Loucy (cell line): ENCODE measurements at regions not wholly inside any gene's neighbourhood (a gene's known extent, or its start where the extent isn't known, plus 50 kb on each side); places are given as distances from the start of the nearest gene placed in this dataset.

Source experiments
- H2AFZ ChIP-seq: fragments of 200-600 bp; sonication (generic); 2 replicates; pipeline ENCODE4 v1.6.0; 2016; ENCODE audit warnings: antibody characterized with exemption, mild to moderate bottlenecking, low read length, moderate library complexity
- H3F3A ChIP-seq: fragments of 200-600 bp; 2 replicates; pipeline ENCODE4 v1.6.0; 2016; ENCODE audit warnings: antibody characterized with exemption, low read depth, mild to moderate bottlenecking
- H3K27me3 ChIP-seq: fragments of 200-600 bp; sonication (generic); 2 replicates; pipeline ENCODE4 v1.6.1; 2014; ENCODE audit warnings: low read length, mild to moderate bottlenecking; ENCODE audit not compliant: insufficient read depth, poor library complexity, severe bottlenecking
- H3K36me3 ChIP-seq: fragments of 200-600 bp; sonication (generic); 2 replicates; pipeline ENCODE4 v1.6.1; 2016; ENCODE audit warnings: low read length; ENCODE audit not compliant: insufficient read depth
- H3K4me1 ChIP-seq: fragments of 200-600 bp; sonication (generic); 2 replicates; pipeline ENCODE4 v1.5.1; 2014; ENCODE audit warnings: low read length, mild to moderate bottlenecking; ENCODE audit not compliant: insufficient read depth, poor library complexity, severe bottlenecking
- H3K4me2 ChIP-seq: fragments of 200-600 bp; sonication (generic); 2 replicates; pipeline ENCODE4 v1.6.0; 2014; ENCODE audit warnings: antibody characterized with exemption, low read length, low read depth, mild to moderate bottlenecking; ENCODE audit not compliant: poor library complexity, severe bottlenecking
- H3K4me3 ChIP-seq: fragments of 200-600 bp; sonication (generic); 2 replicates; pipeline ENCODE4 v1.5.1; 2014; ENCODE audit warnings: low read length, mild to moderate bottlenecking, mixed read lengths; ENCODE audit not compliant: poor library complexity, severe bottlenecking
- H3K79me2 ChIP-seq: fragments of 200-600 bp; sonication (generic); 2 replicates; pipeline ENCODE4 v1.6.1; 2014; ENCODE audit warnings: low read length; ENCODE audit not compliant: insufficient read depth
- H3K9ac ChIP-seq: fragments of 200-600 bp; sonication (generic); 2 replicates; pipeline ENCODE4 v1.6.0; 2014; ENCODE audit warnings: mild to moderate bottlenecking, low read depth, low read length, moderate library complexity; ENCODE audit not compliant: poor library complexity, severe bottlenecking
- H3K9me2 ChIP-seq: fragments of 200-600 bp; sonication (generic); replicated peaks from 2 replicates; pipeline ENCODE4 v1.6.1; 2016; ENCODE audit warnings: low read depth, low read length, mixed read lengths
- H3K9me3 ChIP-seq: fragments of 200-600 bp; sonication (generic); 2 replicates; pipeline ENCODE4 v1.6.1; 2014; ENCODE audit warnings: mild to moderate bottlenecking, antibody characterized with exemption, low read length, low read depth; ENCODE audit not compliant: insufficient read depth
- H4K20me1 ChIP-seq: fragments of 200-600 bp; sonication (generic); 2 replicates; pipeline ENCODE4 v1.6.0; 2014; ENCODE audit warnings: antibody characterized with exemption, low read length, mild to moderate bottlenecking; ENCODE audit not compliant: insufficient read depth, poor library complexity, severe bottlenecking
- CTCF ChIP-seq: fragments of 200-600 bp; sonication (generic); conservative IDR thresholded peaks from 2 replicates; pipeline ENCODE4 v1.5.1; 2014; ENCODE audit warnings: mild to moderate bottlenecking, antibody characterized with exemption, low read length
- EZH2phosphoT487 ChIP-seq: fragments of 200-600 bp; IDR thresholded peaks from 2 replicates; pipeline ENCODE4 v1.6.1; 2018; ENCODE audit warnings: antibody characterized with exemption, mild to moderate bottlenecking, moderate library complexity, borderline replicate concordance

- no peak for TF ChIP-seq CTCF
- Histone ChIP-seq H3K4me1 (no peaks in the 10 kb centered on the region), H3F3A (no peaks in the 10 kb centered on the region), H2AFZ (no peak overlapping the region), H3K9me2 (no peaks in the 10 kb centered on the region), H3K4me2 (no peak overlapping the region), H3K4me3 (no peak overlapping the region), H3K27me3 (peaks cover 13% of the 10 kb centered on the region), H3K9ac (no peak overlapping the region), H4K20me1 (no peaks in the 10 kb centered on the region), H3K36me3 (no peaks in the 10 kb centered on the region), H3K79me2 (no peaks in the 10 kb centered on the region), H3K9me3 (no peaks in the 10 kb centered on the region)
These were observed 236.3 kb upstream of the AGAP1 start for GRCh38 chr2:235257590-235257989.

GRCh38 chr2:235262750-235263149 lies 231.1 kb upstream of the AGAP1 start:
- no peak overlapping the region for H2AFZ ChIP-seq
- H3K9me3 ChIP-seq = no peaks in the 10 kb centered on the region
- H3K9ac ChIP-seq = no peak overlapping the region
- H3K36me3 ChIP-seq = no peaks in the 10 kb centered on the region
- H4K20me1 ChIP-seq = no peaks in the 10 kb centered on the region
- H3K27me3 ChIP-seq = peaks cover 55% of the 10 kb centered on the region
- no peak overlapping the region for H3K4me3 ChIP-seq
- H3K9me2 ChIP-seq = no peaks in the 10 kb centered on the region
- H3K4me2 ChIP-seq = no peak overlapping the region
- H3F3A ChIP-seq = no peaks in the 10 kb centered on the region
- no peaks in the 10 kb centered on the region for H3K4me1 ChIP-seq
- H3K79me2 ChIP-seq = no peaks in the 10 kb centered on the region
- TF ChIP-seq CTCF (no peak), EZH2phosphoT487 (no peak)

- Histone ChIP-seq H3K9me3 (no peaks in the 10 kb centered on the region), H2AFZ (no peak overlapping the region), H3K36me3 (no peaks in the 10 kb centered on the region), H3K79me2 (no peaks in the 10 kb centered on the region), H3K4me3 (no peak overlapping the region), H3K9ac (no peak overlapping the region), H4K20me1 (no peaks in the 10 kb centered on the region), H3K4me2 (no peak overlapping the region), H3K4me1 (no peaks in the 10 kb centered on the region), H3K27me3 (peaks cover 62% of the 10 kb centered on the region), H3K9me2 (no peaks in the 10 kb centered on the region), H3F3A (no peaks in the 10 kb centered on the region)
- TF ChIP-seq EZH2phosphoT487 (no peak), CTCF (no peak)
These were observed 230.4 kb upstream of the AGAP1 start for GRCh38 chr2:235263205-235264120.
